MM.1S (cell line): ENCODE measurements at regions not wholly inside any gene's neighbourhood (a gene's known extent, or its start where the extent isn't known, plus 50 kb on each side); places are given as distances from the start of the nearest gene placed in this dataset.

Experiments
- DNase-seq: peaks from one replicate; pipeline ENCODE4 v3.0.0-alpha.2; 2015
- H2AFZ ChIP-seq: fragments of 300-600 bp; sonication (generic); 2 replicates; pipeline ENCODE4 v1.6.0; 2016; ENCODE audit warnings: antibody characterized with exemption, low read length
- H3F3A ChIP-seq: fragments of 300-600 bp; sonication (generic); 2 replicates; pipeline ENCODE4 v1.6.1; 2016; ENCODE audit warnings: mild to moderate bottlenecking, antibody characterized with exemption, low read length, moderate library complexity, mixed read lengths; ENCODE audit not compliant: insufficient read depth
- H3K27ac ChIP-seq: fragments of 300-600 bp; sonication (generic); 2 replicates; pipeline ENCODE4 v1.5.1; 2016; ENCODE audit warnings: mild to moderate bottlenecking, low read length
- H3K27me3 ChIP-seq: fragments of 300-600 bp; sonication (generic); replicated peaks from 2 replicates; pipeline ENCODE4 v1.6.0; 2016; ENCODE audit warnings: low read length; ENCODE audit not compliant: insufficient read depth
- H3K36me3 ChIP-seq: fragments of 300-600 bp; sonication (generic); replicated peaks from 2 replicates; pipeline ENCODE4 v1.6.1; 2016; ENCODE audit warnings: mild to moderate bottlenecking, low read length, mixed read lengths; ENCODE audit not compliant: insufficient read depth
- H3K4me1 ChIP-seq: fragments of 300-600 bp; sonication (generic); 2 replicates; pipeline ENCODE4 v1.6.1; 2016; ENCODE audit warnings: low read length, mixed read lengths
- H3K4me2 ChIP-seq: fragments of 300-600 bp; sonication (generic); 2 replicates; pipeline ENCODE4 v1.6.0; 2016; ENCODE audit warnings: low read depth, low read length
- H3K4me3 ChIP-seq: fragments of 300-600 bp; sonication (generic); 2 replicates; pipeline ENCODE4 v1.5.1; 2016; ENCODE audit warnings: low read length, mixed read lengths
- H3K79me2 ChIP-seq: fragments of 300-600 bp; sonication (generic); 2 replicates; pipeline ENCODE4 v1.6.1; 2016; ENCODE audit warnings: mixed run types, low read length, mixed read lengths
- H3K9ac ChIP-seq: fragments of 300-600 bp; sonication (generic); 2 replicates; pipeline ENCODE4 v1.6.1; 2016; ENCODE audit warnings: low read length, mixed read lengths
- H3K9me2 ChIP-seq: fragments of 300-600 bp; sonication (generic); replicated peaks from 2 replicates; pipeline ENCODE4 v1.6.1; 2016; ENCODE audit warnings: mild to moderate bottlenecking, low read length, mixed read lengths; ENCODE audit not compliant: insufficient read depth
- H3K9me3 ChIP-seq: fragments of 300-600 bp; sonication (generic); replicated peaks from 2 replicates; pipeline ENCODE4 v1.6.1; 2016; ENCODE audit warnings: mild to moderate bottlenecking, low read length, mixed read lengths; ENCODE audit not compliant: insufficient read depth
- H4K20me1 ChIP-seq: fragments of 300-600 bp; sonication (generic); 2 replicates; pipeline ENCODE4 v1.6.1; 2016; ENCODE audit warnings: mild to moderate bottlenecking, low read length, moderate library complexity, mixed read lengths; ENCODE audit not compliant: insufficient read depth
- CTCF ChIP-seq: fragments of 300-600 bp; sonication (generic); IDR thresholded peaks from 2 replicates; pipeline ENCODE4 v1.5.1; 2016; ENCODE audit warnings: antibody characterized with exemption, low read length, mixed read lengths
- EZH2 ChIP-seq: fragments of 300-600 bp; sonication (generic); optimal IDR thresholded peaks from 2 replicates; pipeline ENCODE3; 2017; ENCODE audit warnings: low read depth, mild to moderate bottlenecking, antibody characterized with exemption, low read length, mixed read lengths
- EZH2phosphoT487 ChIP-seq: fragments of 300-600 bp; sonication (generic); IDR thresholded peaks from 2 replicates; pipeline ENCODE4 v1.6.1; 2018; ENCODE audit warnings: antibody characterized with exemption, low read length

DNA sequence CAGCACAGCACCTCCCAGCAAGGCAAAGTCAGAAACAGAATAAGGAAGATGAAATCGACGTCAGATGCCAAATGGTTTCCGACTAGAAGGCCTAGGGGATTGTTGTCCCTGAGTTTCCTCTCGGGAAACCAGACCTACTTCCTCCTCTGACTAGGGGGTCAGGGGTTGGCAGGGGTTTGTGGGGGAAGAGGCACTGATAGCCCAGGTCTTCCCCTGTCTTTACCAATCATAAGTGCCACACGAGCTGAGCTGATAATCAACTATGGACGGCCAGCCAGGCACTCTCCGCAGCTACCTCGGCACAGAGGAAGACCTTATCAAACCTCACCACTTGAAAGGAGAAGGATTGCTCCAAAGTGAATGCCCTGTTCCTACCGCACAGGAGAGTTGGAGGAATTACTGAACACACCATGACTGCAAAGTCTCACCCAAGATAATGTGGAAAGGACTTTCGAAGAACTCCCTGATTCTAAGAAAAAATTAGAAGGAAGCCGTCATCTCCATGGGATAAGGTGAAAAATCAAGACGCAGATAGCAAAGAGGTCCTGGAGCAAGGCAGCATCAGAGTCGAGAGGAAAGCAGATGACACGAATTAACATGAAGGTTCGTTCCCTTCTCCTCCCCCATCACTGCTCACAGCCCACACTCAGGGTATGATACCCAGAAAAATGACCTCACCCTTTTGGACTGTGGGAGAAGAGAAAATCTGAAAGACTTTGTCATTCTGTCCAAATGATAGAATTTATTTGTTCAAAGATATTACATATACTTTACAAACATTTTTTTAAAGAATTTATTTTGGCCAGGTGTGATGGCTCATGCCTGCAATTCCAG is 77.7 kb upstream of the MED13L start:
- TF ChIP-seq EZH2phosphoT487 (no peak), CTCF (no peak), EZH2 (no peak)
- no peak overlapping the region for H2AFZ ChIP-seq
- peaks cover 7% of the 10 kb centered on the region for H3F3A ChIP-seq
- H3K36me3 ChIP-seq = no peaks in the 10 kb centered on the region
- peaks cover 14% of the 10 kb centered on the region for H3K4me1 ChIP-seq
- H4K20me1 ChIP-seq = no peaks in the 10 kb centered on the region
- H3K9me3 ChIP-seq = no peaks in the 10 kb centered on the region
- H3K27ac ChIP-seq = no peak overlapping the region
- H3K4me2 ChIP-seq = no peak overlapping the region
- no peaks in the 10 kb centered on the region for H3K79me2 ChIP-seq
- no peak overlapping the region for H3K4me3 ChIP-seq
- DNase-seq = no peak
- no peaks in the 10 kb centered on the region for H3K9me2 ChIP-seq
- H3K27me3 ChIP-seq = no peaks in the 10 kb centered on the region
- no peak overlapping the region for H3K9ac ChIP-seq

DNA sequence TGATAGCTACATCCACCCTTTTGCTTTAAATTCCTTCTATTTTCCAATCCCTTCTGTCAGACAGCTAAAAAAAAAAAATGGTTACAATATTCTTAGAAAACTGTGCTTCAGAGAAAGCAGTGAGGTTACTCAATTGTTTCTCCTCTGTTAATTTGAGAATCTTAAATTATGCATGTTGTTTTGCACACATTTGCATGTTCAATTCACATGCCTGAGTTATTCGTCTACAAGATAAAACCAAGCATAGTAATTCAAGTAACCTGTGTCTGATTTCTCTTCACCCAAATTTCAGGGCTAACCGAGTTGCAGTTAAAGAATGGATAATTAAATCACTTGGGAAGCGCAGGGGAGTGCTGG is 81.0 kb upstream of the MED13L start:
- no peaks in the 10 kb centered on the region for H3K27me3 ChIP-seq
- peaks cover 26% of the 10 kb centered on the region for H3K4me1 ChIP-seq
- peaks cover 23% of the 10 kb centered on the region for H3F3A ChIP-seq
- no peaks in the 10 kb centered on the region for H3K36me3 ChIP-seq
- TF ChIP-seq EZH2phosphoT487 (no peak), CTCF (no peak), EZH2 (no peak)
- H3K79me2 ChIP-seq = no peaks in the 10 kb centered on the region
- no peaks in the 10 kb centered on the region for H4K20me1 ChIP-seq
- peak overlapping the region; percentile 55; the same call in 1 of the 2 replicates for H3K4me2 ChIP-seq
- no peak overlapping the region for H2AFZ ChIP-seq
- H3K27ac ChIP-seq = peak overlapping the region; percentile 95
- no peaks in the 10 kb centered on the region for H3K9me2 ChIP-seq
- DNase-seq = no peak
- peak overlapping the region; percentile 30; the same call in 1 of the 2 replicates for H3K4me3 ChIP-seq
- H3K9ac ChIP-seq = peak overlapping the region; percentile 62
- H3K9me3 ChIP-seq = no peaks in the 10 kb centered on the region

- Histone ChIP-seq H3K9me3 (no peaks in the 10 kb centered on the region), H3K9me2 (no peaks in the 10 kb centered on the region), H3F3A (peaks cover 23% of the 10 kb centered on the region), H3K4me2 (peak overlapping the region; percentile 55; the same call in 1 of the 2 replicates), H3K36me3 (no peaks in the 10 kb centered on the region), H4K20me1 (no peaks in the 10 kb centered on the region), H3K79me2 (no peaks in the 10 kb centered on the region), H3K27ac (peak overlapping the region; percentile 95), H3K9ac (peak overlapping the region; percentile 62), H3K4me3 (peak overlapping the region; percentile 30; the same call in 1 of the 2 replicates), H2AFZ (no peak overlapping the region), H3K27me3 (no peaks in the 10 kb centered on the region), H3K4me1 (peaks cover 26% of the 10 kb centered on the region)
- peak; percentile 92 for DNase-seq
- no peak for TF ChIP-seq EZH2phosphoT487
Observed at GRCh38 chr12:116358893-116359761, 81.6 kb upstream of the MED13L start.
